ENCODE measurements at regions not wholly inside any gene's neighbourhood (a gene's known extent, or its start where the extent isn't known, plus 50 kb on each side); places are given as distances from the start of the nearest gene placed in this dataset.

DNA sequence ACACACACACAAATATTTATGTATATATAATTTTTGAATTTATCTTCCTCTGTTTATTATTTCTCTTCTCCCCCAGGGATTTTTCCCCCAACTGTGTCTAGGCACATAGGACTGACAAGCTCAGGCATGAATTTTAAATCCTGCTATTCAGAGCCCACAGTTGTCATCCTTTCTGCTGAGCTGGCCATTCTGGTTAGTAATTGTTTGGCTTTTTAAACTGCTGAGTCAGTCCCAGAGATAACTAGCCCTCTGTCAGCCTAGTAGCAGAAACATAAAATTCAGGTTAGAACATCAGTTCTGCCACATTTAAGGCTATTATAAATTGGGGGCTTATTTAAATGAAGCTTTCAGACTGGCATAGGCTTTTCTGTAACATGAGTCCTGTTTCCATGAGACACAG is 151.7 kb upstream of the MAOA start:
- DNase-seq (ENCODE audit: low read depth, low spot score) (no peak), FAIRE-seq (no peak)
- Histone ChIP-seq H3K4me1 (ENCODE audit: control insufficient read depth, extremely low read depth, insufficient read depth, low read length) (no peaks in the 10 kb centered on the region), H4K20me1 (ENCODE audit: control insufficient read depth, extremely low read depth, insufficient read depth, low read length) (no peaks in the 10 kb centered on the region), H3K27me3 (ENCODE audit: control insufficient read depth, extremely low read depth, insufficient read depth, low read length) (no peaks in the 10 kb centered on the region), H3K9me1 (ENCODE audit: control insufficient read depth, extremely low read depth, insufficient read depth, low read length) (no peaks in the 10 kb centered on the region), H3K36me3 (ENCODE audit: control insufficient read depth in 2 of 2, extremely low read depth in 1 of 2, insufficient read depth in 2 of 2, low read length in 2 of 2) (no peaks in the 10 kb centered on the region), H3K4me3 (ENCODE audit: control insufficient read depth in 2 of 3, extremely low read depth in 1 of 3, insufficient read depth in 2 of 3, low read depth in 1 of 3, low read length in 3 of 3) (no peak overlapping the region), H3K9me3 (ENCODE audit: control insufficient read depth, low read depth, low read length) (no peaks in the 10 kb centered on the region), H3K79me2 (ENCODE audit: control insufficient read depth, insufficient read depth, low read length) (no peaks in the 10 kb centered on the region), H3K9ac (ENCODE audit: control insufficient read depth, extremely low read depth, insufficient read depth, low read length) (no peak overlapping the region), H3K27ac (ENCODE audit: control insufficient read depth, insufficient read depth, low read length) (no peak overlapping the region), H3K4me2 (ENCODE audit: control insufficient read depth, extremely low read depth, insufficient read depth, low read depth, low read length) (no peak overlapping the region), H2AFZ (ENCODE audit: control insufficient read depth, low read length) (no peak overlapping the region)
- dilution Hi-C loops (cut with MboI; ENCODE audit: extremely low pct_ligation_motif_present, low sequenced_read_pairs): no loop called here
- no peak for TF ChIP-seq EZH2 (IDR thresholded peaks at IDR 0.05; ENCODE audit: low read length)
- TF ChIP-seq, protein P1, sequence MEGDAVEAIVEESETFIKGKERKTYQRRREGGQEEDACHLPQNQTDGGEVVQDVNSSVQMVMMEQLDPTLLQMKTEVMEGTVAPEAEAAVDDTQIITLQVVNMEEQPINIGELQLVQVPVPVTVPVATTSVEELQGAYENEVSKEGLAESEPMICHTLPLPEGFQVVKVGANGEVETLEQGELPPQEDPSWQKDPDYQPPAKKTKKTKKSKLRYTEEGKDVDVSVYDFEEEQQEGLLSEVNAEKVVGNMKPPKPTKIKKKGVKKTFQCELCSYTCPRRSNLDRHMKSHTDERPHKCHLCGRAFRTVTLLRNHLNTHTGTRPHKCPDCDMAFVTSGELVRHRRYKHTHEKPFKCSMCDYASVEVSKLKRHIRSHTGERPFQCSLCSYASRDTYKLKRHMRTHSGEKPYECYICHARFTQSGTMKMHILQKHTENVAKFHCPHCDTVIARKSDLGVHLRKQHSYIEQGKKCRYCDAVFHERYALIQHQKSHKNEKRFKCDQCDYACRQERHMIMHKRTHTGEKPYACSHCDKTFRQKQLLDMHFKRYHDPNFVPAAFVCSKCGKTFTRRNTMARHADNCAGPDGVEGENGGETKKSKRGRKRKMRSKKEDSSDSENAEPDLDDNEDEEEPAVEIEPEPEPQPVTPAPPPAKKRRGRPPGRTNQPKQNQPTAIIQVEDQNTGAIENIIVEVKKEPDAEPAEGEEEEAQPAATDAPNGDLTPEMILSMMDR (optimal IDR thresholded peaks at IDR 0.05 in 1 of 3, IDR thresholded peaks at IDR 0.05 in 1 of 3, conservative IDR thresholded peaks at IDR 0.05 in 1 of 3; ENCODE audit: extremely low read depth in 1 of 3, insufficient read depth in 2 of 3, low read length in 3 of 3): no peak

DNA sequence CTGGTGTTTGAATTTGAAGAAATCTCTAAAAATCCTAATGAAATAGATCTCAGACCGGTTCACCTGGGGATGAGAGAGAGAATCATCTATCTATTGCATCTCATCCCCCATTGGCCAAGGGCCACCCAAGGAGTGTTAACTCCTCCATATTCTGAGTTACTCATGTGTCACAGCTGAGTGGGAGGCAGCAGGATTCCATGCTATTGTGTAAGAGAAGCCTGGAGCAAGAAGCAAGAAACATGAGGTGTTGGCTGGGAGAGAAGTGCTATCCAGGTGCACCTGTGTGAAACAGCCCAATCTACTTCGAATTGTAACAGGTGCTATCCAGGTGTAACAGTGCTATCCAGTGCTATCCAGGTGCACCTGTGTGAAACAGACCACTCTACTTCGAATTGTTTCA is 150.3 kb upstream of the MAOA start:
- H3K4me2 ChIP-seq (ENCODE audit: control insufficient read depth, extremely low read depth, insufficient read depth, low read depth, low read length): no peak overlapping the region
- H3K9ac ChIP-seq (ENCODE audit: control insufficient read depth, extremely low read depth, insufficient read depth, low read length): no peak overlapping the region
- H3K9me1 ChIP-seq (ENCODE audit: control insufficient read depth, extremely low read depth, insufficient read depth, low read length): no peaks in the 10 kb centered on the region
- no peak overlapping the region for H2AFZ ChIP-seq (ENCODE audit: control insufficient read depth, low read length)
- DNase-seq (ENCODE audit: low read depth, low spot score) (peak; percentile 4), FAIRE-seq (no peak)
- no peaks in the 10 kb centered on the region for H3K79me2 ChIP-seq (ENCODE audit: control insufficient read depth, insufficient read depth, low read length)
- H3K4me3 ChIP-seq (ENCODE audit: control insufficient read depth in 2 of 3, extremely low read depth in 1 of 3, insufficient read depth in 2 of 3, low read depth in 1 of 3, low read length in 3 of 3): no peak overlapping the region
- TF ChIP-seq, protein P1 (optimal IDR thresholded peaks at IDR 0.05 in 1 of 3, IDR thresholded peaks at IDR 0.05 in 1 of 3, conservative IDR thresholded peaks at IDR 0.05 in 1 of 3; ENCODE audit: extremely low read depth in 1 of 3, insufficient read depth in 2 of 3, low read length in 3 of 3): no peak
- no peak for TF ChIP-seq EZH2 (IDR thresholded peaks at IDR 0.05; ENCODE audit: low read length)
- no peaks in the 10 kb centered on the region for H3K36me3 ChIP-seq (ENCODE audit: control insufficient read depth in 2 of 2, extremely low read depth in 1 of 2, insufficient read depth in 2 of 2, low read length in 2 of 2)
- H3K27ac ChIP-seq (ENCODE audit: control insufficient read depth, insufficient read depth, low read length): no peak overlapping the region
- H4K20me1 ChIP-seq (ENCODE audit: control insufficient read depth, extremely low read depth, insufficient read depth, low read length): no peaks in the 10 kb centered on the region
- H3K27me3 ChIP-seq (ENCODE audit: control insufficient read depth, extremely low read depth, insufficient read depth, low read length): no peaks in the 10 kb centered on the region
- no peaks in the 10 kb centered on the region for H3K4me1 ChIP-seq (ENCODE audit: control insufficient read depth, extremely low read depth, insufficient read depth, low read length)
- H3K9me3 ChIP-seq (ENCODE audit: control insufficient read depth, low read depth, low read length): no peaks in the 10 kb centered on the region
- dilution Hi-C loops (cut with MboI; ENCODE audit: extremely low pct_ligation_motif_present, low sequenced_read_pairs): no loop called here
